ENCODE measurements at regions not wholly inside any gene's neighbourhood (a gene's known extent, or its start where the extent isn't known, plus 50 kb on each side); places are given as distances from the start of the nearest gene placed in this dataset.

DNA sequence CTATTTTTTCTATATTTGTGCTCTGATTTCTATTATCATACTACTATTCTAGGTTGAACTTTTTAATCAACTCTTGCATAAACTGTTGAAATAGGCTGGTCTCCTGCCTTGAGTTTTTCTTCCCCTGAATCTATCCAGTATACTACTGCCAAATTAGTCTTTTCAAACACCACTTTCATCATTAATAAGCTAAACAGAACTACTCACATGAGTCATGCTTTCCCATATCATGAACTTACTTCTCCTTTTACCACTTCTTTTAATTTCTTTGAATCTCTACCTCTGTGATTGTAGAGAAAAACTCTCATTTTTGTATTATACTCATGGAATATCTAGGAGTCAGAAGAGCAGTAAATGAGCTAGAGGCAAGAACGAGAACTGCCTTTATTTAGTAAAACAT lies 340.3 kb upstream of the PDE3A start:
- TF ChIP-seq TAF1 (IDR thresholded peaks at IDR 0.05; ENCODE audit: borderline replicate concordance, low read depth, low read length) = no peak
- no peak for TF ChIP-seq POLR2A (IDR thresholded peaks at IDR 0.05; ENCODE audit: low read depth, low read length)

Data from GM12892 (cell line).